NOMO-1 (cell line): ENCODE measurements at regions not wholly inside any gene's neighbourhood (a gene's known extent, or its start where the extent isn't known, plus 50 kb on each side); places are given as distances from the start of the nearest gene placed in this dataset.
A peak's percentile ranks its signal among the peaks of the same experiment; 100 is the strongest.

Source experiments
- DNase-seq, 2 experiments: peaks; one replicate each; lab custom pipeline; 2025; ENCODE audit not compliant: unreplicated experiment in 2 of 2; lab: John Stamatoyannopoulos, UW

- DNase-seq = peak in 1 of 2 experiments; percentile 7
These were observed 264.0 kb downstream of the MREG start for GRCh38 chr2:215749092-215749957.

GRCh38 chr2:215748446-215748845, 264.9 kb downstream of the MREG start:
- peak; percentile 25 to 54 for DNase-seq

DNA sequence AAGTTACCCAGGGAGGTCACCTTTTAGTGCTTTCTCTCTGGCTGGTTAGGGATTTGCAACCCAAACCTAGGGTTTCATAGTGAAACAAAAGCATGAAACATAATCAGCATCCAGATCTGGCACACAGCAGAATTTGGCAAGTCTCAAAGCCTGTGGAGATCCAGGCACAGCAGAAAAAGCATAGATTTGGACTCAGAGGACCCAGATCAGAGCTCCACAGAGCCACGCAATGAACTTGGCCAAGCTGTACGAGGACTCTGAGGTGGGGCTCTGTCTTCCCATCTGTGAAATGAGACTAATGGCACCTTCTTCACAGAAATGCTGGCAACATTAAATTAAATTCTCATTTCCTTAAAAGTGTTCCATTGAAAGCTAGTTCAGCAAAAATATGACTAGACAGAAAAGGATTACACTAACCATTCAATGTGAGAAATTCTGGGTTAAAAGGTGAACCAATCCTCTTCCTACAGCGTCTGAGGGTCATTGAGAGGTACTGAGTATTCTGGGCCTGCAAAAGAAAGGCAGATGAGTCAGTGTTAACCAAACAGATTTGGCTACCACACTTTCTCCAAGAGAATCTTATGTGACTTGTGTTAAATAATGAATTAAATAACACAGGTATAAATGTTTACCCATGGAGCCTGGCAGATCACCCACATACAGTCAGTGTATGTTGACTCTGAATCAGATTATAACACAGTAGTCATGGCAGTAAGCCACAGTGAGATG, 266.3 kb downstream of the MREG start:
- DNase-seq = no peak

DNA sequence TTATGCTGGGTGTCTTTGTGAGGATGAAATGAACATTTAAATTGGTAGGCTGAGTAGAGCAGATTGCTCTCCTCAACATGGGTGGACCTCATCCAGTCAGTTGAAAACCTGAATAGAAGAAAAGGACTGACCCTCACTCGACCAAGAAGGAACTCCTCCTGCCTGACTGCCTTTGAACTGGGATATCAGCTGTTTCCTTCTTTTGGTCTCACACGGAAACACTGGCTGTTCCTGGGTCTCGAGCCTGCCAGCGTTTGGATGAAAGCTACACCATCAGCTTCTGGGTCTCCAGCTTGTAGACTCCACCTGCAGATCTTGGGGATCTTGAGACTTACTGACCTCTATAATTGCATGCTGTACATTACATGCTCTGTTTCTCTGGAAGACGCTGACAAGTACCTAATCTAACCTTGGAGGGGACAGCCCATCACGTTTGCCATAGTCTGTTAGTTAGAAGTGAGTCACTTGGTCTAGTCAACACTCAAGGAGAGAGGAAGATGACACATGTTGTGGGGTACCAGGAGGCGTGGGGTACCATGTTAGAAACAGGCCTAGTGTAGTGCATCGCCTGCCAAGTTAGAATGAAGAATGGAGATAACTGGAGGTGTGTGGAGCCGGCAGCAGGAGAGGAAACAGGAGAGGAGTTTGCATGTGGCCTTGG, 267.0 kb downstream of the MREG start:
- DNase-seq = no peak

- no peak for DNase-seq
These were observed 268.0 kb downstream of the MREG start for GRCh38 chr2:215745331-215745730.

- no peak for DNase-seq
These were observed 268.8 kb downstream of the MREG start for GRCh38 chr2:215744514-215744913.

GRCh38 chr2:215743066-215743465, 270.3 kb downstream of the MREG start:
- DNase-seq = peak in 1 of 2 experiments; percentile 25

DNA sequence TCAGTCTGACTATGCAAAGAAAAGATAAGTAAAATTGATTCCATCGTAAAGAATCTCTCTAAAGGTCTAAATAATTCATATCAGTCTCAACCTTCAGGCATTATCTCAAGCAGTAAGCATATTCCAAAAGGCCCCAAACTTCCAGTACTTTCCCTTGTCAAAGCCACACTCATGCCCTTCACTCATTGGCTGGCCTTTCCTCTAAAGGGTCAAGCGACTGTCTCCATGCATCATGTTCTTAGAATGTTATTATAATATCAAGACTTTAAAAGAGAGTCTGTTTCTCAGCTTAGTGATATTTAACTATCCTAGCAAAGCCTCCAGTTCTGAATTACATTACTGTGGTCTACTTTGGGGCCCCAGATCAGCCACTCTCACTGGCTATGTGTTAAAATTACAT, 271.3 kb downstream of the MREG start:
- no peak for DNase-seq

DNA sequence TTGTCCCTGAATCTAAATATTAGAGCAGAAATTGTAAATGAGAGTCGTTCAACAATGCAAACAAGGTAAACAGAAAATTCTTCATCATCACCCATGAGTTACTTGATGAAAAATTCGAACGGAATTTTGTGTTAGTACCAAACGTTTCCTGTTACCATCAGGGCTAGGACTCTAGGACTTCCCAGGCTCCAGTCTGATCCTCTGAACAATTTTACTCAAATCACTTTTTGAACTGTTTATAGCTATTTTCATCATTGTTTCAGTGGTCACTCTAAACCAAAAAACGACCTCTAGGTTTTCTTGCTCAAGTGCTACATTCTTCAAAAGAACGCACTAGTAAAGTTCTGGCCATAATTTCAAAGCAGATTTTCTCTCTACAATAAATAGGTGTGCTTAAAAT, 273.3 kb downstream of the MREG start:
- no peak for DNase-seq

DNA sequence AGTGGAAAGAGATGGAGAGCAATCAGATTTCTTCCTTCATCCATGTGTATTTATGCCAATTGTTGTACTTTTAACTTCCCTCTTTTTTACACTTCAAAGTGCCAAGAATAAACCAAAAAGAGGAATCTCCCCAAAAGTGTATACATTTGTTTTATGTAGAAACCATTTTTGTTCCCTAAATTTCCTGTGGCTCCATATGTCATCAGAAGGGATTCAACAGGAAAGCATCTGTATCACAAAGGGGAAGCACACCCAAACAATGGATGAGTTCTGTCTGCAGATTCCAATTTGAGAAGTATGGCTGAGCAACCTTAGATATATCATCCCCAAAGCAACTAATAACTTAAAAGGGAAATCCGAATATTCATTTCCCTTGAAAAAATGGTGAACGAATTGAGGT, 275.0 kb downstream of the MREG start:
- DNase-seq = peak in 1 of 2 experiments; percentile 21

DNA sequence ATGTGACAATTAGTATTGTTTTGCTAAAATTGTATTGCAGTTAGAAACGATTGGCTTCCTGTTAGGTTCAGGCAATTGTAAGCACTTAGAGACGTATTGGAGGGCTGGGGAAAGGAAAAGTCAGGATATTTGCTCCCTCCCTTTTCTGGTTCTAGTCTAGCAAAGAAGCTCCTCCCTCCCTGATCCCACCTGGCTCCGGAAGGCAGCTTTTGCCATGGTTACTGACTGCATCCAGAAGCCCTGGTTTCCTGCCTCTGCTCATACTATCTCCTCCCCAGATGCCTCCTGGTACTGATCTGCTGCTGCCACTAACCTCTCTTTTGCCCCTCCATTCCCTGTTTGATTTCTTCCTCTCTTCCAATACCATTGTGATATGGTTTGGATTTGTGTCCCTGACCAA, 275.9 kb downstream of the MREG start:
- no peak for DNase-seq

- no peak for DNase-seq
These were observed 276.6 kb downstream of the MREG start for GRCh38 chr2:215736653-215737290.

DNA sequence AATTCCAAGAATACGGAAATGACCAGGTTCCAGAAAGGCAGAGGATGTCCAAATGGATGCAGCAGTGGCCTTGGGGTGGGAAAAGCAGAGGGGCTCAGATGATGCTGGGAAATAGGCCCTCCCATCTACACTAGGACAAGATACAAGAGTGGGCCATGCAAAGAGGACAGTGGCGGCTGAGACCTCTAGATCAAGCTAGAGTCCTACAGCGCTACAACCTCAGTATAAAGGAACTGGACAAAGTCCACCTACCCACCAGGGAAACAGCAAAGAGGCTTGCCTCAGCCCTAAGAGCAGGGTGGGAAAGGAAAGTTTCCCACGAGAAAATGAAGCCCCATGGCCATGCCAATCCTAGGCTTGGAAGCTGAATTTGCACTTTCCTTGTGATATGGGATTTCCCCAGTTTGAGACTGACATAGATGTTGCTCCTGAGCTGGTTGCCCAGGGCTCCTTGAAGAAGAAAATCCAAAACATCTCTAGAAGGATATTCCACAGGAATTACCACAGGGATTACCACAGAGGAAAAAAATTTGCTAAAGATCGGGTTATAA, 282.2 kb downstream of the MREG start:
- no peak for DNase-seq

DNA sequence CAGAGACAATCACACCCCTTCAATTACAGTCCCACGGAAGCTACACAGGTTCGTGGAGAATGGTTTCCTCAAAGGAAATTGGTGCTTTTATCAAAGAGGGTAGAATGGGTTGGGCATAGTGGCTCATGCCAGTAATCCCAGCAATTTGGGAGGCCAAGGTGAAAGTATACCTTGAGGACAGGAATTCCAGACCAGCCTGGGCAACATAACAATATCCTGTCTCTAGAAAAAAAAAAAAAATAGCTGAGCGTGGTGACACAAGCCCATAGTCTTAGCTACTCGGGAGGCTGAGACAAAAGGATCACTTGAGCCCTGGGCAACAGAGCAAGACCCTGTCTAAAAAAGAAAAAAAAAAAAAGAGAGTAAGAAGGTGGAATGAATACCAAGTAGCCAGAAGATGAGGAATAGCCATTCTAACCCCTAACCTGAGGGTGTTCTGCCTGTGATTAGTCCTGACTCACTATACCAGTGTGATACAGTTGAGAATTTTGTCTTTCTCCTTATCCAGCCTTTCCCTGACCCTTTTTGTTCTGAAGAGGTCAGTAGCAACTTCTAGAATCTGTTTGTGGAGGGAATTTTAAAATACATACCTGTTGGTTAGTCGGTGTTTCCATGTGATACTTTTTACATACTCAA, 283.2 kb downstream of the MREG start:
- DNase-seq = no peak

GRCh38 chr2:215728504-215729065, 284.8 kb downstream of the MREG start:
- peak; percentile 97 to 99 for DNase-seq

DNA sequence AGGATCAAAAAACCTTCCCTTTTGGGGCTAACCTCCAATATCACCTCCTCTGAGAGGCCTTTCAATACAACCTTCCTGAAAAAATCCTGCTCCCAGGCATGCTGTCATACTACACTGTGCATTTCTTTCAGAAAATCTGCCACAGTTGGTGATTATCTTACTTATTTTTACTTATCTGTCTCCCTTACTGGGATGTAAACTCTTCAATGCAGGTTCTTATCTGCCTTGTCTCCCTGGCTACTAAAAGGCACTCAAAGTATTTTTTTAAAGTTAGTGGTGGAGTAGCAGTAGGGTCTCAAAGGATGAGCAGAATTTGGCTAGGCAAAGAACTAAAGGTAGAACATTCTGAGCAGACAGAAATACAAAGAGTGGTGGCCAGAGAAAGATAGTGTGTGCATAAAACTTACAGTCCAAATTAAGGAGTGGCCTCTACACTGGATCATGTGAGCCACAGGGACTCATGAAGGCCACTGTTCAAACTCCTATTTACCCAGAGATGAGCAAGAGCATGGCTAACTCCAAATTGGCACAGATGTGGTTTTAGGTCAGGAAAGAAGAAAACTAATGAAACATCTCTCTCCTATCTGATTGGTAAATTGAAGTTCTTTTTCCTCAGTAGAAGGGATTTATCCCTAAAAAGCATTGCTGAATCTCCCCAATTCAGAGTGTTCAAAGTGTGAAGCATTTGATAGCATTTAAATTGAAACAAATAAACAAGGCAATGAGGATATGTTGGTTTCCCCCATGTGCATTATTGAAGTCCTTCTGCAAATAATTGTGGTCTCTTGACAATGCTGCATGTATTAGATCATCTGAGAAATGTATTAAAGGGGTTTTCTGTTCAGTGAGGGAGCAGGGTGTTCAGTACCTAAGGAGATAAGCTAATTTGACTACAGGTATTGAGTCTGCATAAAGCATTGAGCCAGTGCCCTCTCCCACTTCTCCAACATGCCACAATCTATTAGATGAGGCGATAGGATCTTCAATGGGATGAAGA, 285.5 kb downstream of the MREG start:
- DNase-seq = peak in 1 of 2 experiments; percentile 49

DNA sequence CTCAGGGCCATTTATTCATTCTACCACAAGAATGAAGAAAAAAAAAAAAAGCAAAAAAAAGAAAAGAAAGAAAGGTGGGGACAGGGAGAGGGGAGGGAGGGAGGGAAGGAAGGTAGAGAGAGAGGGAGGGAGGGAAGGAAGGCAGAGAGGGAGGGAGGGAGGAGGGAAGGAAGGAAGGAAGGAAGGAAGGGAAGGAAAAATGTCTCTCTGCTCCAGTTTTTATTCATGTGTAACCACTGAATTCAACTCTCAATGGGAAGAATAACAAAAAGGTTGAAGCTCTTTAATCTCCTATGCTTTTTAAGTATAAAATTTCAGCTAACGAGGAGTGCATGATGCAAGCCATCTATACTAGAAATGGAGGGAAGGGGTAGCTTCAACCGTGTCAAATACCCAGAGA, 287.3 kb downstream of the MREG start:
- DNase-seq = no peak

DNA sequence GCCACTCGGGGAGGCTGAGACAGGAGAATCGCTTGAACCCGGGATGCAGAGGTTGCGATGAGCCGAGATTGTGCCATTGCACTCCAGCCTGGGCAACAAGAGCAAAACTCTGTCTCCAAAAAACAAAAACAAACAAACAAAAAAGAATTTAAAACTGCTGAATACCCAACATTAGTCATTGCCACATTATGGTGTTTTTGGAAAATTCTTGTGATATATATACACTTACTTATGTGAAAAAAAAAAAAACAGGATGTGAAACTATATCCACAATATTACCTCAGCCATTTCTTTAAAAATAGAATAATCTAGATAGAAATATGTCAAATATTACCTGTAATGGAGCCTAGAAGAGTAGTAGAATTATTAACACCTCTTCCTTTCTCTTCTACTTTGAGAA, 288.3 kb upstream of the FN1 start:
- DNase-seq = peak in 1 of 2 experiments; percentile 78

DNA sequence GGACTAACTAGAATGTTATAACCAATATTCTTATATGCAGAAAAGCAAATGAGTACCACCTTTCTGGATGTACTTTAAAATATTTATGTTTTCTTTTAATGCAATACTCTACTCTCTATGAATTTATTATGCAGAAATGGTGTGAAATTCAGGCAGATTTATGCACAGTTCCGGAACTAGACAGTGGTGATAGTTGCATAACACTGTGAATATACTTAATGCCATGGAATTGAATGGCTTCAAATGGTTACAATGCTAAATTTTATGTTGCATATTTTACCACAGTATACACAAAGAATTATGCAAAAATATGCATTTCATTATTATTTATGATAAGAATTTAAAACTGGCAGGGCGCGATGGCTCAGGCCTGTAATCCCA, 287.8 kb upstream of the FN1 start:
- peak in 1 of 2 experiments; percentile 77 for DNase-seq
